NCI-H1436 (cell line): ENCODE measurements at regions not wholly inside any gene's neighbourhood (a gene's known extent, or its start where the extent isn't known, plus 50 kb on each side); places are given as distances from the start of the nearest gene placed in this dataset.

ENCODE experiments used
- DNase-seq: peaks from one replicate; lab custom pipeline; 2025; lab: John Stamatoyannopoulos, UW

DNA sequence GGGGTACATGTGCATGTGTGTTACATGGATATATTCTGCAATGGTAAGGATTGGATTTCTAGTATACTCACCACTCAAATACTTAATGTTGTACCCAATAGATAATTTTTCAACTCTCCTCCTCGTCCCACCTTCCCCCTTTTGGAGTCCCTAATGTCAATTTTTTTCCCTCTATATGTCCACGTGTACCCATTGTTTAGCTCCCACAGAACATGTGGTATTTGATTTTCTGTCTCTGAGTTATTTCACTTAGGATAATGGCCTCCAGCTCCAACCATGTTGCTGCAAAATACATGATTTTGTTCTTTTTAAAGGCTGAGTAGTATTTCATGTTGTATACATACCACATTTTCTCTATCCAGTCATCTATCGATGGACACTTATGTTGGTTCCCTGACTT lies 97.2 kb upstream of the TMTC1 start:
- DNase-seq: no peak

DNA sequence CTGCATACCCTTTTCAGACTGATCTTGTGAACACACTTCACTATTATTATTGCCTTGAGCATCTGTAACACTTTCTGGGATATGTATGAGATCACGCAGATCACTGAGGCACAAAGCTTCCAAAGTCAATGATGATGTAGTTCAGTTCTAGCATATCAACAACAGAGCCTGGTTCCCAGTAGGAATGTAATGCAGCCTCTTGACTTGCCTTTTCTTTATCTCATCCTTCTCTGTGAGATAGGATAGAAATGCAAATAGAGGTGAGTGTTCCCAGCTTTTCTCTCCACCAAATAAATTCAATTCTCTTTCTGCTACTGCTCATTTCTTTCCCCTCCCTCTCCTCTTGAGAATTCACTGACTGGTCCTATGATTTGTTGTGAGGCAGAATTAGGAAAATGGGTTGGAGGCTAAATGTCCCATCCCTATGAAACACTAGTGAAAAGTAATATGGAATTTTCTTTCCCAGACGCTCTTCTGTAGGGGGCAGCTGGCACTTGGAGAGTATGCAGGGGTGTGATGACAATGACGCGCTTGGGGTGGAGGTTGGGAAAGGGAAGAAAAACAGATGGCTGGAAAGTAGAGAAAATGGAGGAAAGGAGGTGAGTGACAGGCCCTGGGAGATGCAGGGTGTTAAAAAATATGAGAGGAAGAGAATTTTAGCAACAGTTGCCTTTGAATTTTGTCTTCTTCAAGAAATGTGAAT lies 96.0 kb upstream of the TMTC1 start:
- no peak for DNase-seq

DNA sequence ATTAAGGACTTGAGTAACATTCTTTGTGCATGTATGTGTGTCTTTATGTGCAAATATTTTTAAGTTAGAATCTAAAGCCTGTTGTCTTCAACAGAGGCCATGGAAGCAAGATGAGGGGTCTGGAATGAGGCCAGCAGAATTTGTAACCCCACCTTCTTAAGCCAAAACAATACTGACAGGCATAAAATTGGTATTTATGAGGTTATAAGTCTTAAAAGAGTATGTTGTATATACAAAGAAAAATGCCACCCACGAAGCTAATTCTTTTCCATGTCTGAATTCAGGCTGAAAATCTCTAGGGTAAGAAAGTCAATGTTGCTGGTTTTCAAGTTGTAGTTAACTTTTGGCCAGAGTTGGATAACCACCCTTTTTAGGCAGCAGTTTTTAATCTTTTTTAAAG lies 86.2 kb upstream of the TMTC1 start:
- no peak for DNase-seq

DNA sequence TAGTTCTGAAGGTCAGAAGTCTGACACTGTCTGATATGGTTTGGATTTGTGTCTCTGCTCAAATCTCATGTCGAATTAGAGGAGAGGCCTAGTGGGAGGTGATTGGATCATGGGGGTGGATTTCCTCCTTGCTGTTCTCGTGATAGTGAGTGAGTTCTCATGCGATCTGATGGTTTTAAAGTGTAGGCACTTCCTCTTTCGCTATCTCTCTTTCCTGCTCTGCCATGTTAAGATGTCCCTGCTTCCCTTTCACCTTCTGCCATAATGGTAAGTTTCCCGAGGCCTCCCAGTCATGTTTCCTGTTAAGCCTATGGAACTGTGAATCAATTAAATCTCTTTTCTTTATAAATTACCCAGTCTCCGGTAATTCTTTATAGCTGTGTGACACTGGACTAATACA lies 84.1 kb upstream of the TMTC1 start:
- DNase-seq: no peak

DNA sequence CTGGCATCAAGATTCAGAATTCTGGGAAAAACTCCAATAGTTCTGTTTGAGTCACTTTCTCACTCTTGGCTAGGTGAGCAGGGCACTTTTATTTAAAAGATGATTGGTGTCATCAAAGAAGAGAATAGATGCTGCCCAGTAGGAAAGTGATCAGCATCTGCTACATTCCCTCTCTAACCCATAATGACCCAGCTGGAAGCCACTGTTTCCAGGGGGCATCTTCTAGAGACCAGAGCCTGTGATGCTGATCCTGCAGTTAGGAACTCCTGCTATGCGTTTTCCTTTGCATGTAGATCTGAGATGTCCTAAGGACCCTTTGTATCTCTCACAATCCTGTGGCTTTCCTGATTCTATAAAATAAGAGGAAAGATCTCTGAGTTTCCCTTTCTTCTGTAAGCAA lies 79.9 kb upstream of the TMTC1 start:
- no peak for DNase-seq

DNA sequence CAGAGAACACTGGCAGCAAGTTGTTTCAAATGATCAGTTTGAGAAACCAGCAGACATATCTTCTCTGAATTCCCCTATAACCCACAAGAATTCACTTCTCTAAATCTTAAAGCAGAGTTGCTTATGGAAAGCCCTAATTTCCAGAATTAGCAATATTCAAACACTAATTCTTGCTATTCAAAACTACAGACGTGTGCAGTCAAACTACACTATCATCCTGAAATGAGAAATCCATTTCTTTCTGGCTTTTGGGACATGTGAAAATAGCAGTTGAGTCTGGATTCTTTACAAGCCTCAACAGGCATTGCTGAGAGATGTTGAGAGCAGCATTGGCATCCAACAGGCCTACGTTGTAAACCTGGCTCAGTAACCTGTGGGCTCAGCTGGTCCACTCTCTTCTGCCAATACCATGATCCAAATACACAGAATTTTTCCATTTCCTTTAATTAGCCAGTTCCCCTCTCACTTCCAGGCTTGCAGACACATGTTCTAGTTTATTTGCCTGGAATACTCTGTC lies 74.6 kb upstream of the TMTC1 start:
- DNase-seq: no peak

DNA sequence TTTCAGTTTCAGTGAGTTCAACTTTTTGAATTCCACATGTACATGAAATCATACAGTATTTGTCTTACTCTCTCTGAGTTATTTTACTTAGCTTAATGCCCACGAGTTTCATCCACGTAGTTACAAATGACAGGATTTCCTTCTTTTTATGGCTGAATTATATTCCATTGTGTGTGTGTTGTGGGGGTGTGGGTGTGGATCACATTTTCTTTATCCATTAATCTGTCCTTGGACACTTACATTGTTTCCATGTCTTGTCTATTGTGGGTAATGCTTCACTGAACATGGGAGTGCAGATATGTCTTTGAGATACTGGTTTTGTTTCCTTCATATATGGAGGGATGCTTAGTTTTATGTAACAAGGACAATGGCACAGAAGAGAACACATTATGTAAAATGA lies 63.5 kb upstream of the TMTC1 start:
- DNase-seq: no peak

DNA sequence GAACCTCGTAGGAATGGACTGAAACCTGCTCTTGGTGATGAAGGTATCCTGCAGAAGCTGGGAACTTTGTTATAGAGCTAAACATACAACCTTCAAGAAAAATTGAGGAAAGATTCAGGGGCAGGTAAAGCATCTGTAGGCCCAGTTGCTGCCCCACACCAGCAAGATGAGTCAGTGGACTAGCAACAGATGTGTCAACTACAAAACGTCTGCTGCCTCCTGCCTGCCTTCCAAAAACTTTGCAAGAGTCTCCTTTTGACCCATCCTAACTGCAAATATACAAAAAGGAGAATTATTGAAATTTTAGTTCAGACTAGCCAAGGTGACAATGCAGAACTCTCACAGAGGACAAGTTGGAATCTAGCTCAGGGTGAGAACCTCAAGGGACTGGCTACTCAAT lies 60.9 kb upstream of the TMTC1 start:
- DNase-seq: no peak

DNA sequence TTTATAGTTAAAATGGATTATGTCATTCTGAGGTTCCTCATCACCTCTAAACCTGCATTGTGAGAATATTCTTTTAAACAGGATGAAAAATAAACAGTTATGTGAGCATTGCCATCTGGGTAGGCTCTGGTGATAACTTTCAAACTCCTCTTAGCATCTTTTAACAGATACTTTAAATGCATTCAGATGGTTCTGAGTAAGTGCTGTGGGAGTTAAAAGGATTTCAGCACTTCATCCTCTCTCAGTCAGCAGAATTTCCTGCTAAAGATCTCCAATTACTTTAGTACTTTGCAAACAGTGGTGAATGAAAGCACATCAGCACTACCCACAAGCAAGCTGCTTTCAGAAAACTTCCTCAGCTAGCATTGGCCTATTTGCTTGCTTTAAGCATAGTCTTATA lies 59.3 kb upstream of the TMTC1 start:
- DNase-seq: no peak

DNA sequence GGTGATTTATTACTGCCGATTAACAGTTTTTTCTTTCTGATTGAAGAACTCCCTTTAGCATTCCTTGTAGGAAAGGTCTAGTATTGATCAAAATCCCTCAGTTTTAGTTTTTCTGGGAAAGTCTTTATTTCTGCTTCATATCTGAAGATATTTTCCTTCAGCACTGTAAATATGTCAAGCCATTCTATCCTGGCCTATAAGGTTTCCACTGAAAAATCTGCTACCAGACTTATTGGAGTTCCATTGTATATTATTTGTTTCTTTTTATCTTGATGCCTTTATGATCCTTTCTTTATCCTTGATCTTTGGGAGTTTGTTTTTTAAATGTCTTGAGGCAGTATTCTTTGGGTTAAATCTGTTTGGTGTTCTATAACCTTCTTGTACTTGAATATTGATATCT lies 55.0 kb upstream of the TMTC1 start:
- DNase-seq: no peak
